B cell (primary cell): ENCODE measurements at regions not wholly inside any gene's neighbourhood (a gene's known extent, or its start where the extent isn't known, plus 50 kb on each side); places are given as distances from the start of the nearest gene placed in this dataset.

Experiments
- CTCF ChIP-seq: fragments of 200-600 bp; IDR thresholded peaks from one replicate; pipeline ENCODE4 v1.8.0; 2022; ENCODE audit warnings: antibody characterized with exemption, mild to moderate bottlenecking
- EZH2 ChIP-seq: IDR thresholded peaks from 2 replicates; pipeline ENCODE4 v1.6.1; 2012; ENCODE audit warnings: borderline replicate concordance, low read depth, mild to moderate bottlenecking, moderate library complexity, low read length; ENCODE audit not compliant: insufficient read depth, poor library complexity, severe bottlenecking

DNA sequence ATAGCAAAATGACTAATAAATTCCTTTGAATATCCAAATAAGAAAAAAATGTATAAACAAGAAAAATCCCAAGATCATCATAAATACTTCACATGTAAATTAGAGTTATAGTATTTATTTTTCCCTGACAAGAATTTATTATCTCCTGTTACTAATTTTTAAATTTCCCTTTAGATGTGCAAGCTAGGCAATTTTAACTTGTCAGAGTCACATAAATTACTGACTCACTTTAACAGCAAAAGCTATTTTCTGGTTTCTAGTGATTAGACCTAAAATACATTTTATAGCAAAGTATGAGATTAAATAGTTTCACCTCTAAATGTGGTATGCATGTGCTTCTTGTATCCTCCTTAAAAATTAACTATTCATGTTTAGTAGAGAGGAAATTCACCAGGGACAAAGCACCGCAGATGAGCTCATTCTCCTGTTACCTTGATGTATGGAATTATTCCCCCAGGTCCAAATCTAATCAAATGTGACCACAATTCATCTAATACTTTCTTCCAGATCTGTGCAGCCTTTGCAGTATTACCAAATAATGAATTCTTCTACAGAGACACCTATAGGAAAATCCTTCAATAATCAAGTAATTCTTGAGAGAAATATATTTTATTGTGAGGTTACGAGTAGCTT is 621.2 kb downstream of the DNAJB9 start:
- TF ChIP-seq CTCF (no peak), EZH2 (no peak)
